Keratinocyte (primary cell): ENCODE measurements at regions not wholly inside any gene's neighbourhood (a gene's known extent, or its start where the extent isn't known, plus 50 kb on each side); places are given as distances from the start of the nearest gene placed in this dataset.
"Not testable (repeated sequence)": the region's sequence is repeated elsewhere in the genome, so short reads cannot be mapped to it uniquely, and the experiment has no call there.

Source experiments
- DNase-seq: peaks from one replicate; pipeline ENCODE4 v3.0.0-alpha.2; 2011; ENCODE audit warnings: low read depth, missing footprints, low spot score
- FAIRE-seq: peaks from 2 replicates; lab custom pipeline; 2011; peaks lifted over from hg19 to GRCh38; lab: Jason Lieb, UNC
- H2AFZ ChIP-seq: 2 replicates; pipeline ENCODE4 v1.6.0; 2012; ENCODE audit warnings: low read length, control low read depth, inconsistent platforms; ENCODE audit not compliant: control insufficient read depth
- H3K27ac ChIP-seq: 2 replicates; pipeline ENCODE4 v1.5.1; 2011; ENCODE audit warnings: low read length; ENCODE audit not compliant: control insufficient read depth, insufficient read depth
- H3K27me3 ChIP-seq: 3 replicates; pipeline ENCODE4 v1.6.0; 2011; ENCODE audit warnings: low read length; ENCODE audit not compliant: control insufficient read depth, insufficient read depth; ENCODE audit errors: extremely low read depth
- H3K36me3 ChIP-seq, 2 experiments: 2 replicates in 1 of 2; 3 replicates in 1 of 2; pipeline ENCODE4 v1.5.1; 2011; ENCODE audit warnings: low read length in 2 of 2, mild to moderate bottlenecking in 1 of 2; ENCODE audit not compliant: control insufficient read depth in 2 of 2, insufficient read depth in 2 of 2; ENCODE audit errors: extremely low read depth in 1 of 2
- H3K4me1 ChIP-seq: 3 replicates; pipeline ENCODE4 v1.5.1; 2011; ENCODE audit warnings: low read length; ENCODE audit not compliant: control insufficient read depth, insufficient read depth; ENCODE audit errors: extremely low read depth
- H3K4me2 ChIP-seq: 3 replicates; pipeline ENCODE4 v1.6.0; 2011; ENCODE audit warnings: low read depth, low read length; ENCODE audit not compliant: control insufficient read depth, insufficient read depth; ENCODE audit errors: extremely low read depth
- H3K4me3 ChIP-seq, 3 experiments: fragments of 200-600 bp in 1 of 3; sonication (generic) in 1 of 3; 2 replicates in 2 of 3; 3 replicates in 1 of 3; pipeline ENCODE4 v1.5.1; 2011 to 2016; ENCODE audit warnings: low read length in 3 of 3, mild to moderate bottlenecking in 3 of 3, control low read depth in 2 of 3, inconsistent platforms in 1 of 3, low read depth in 1 of 3, mixed read lengths in 1 of 3, mixed run types in 1 of 3, moderate library complexity in 1 of 3; ENCODE audit not compliant: control insufficient read depth in 2 of 3, insufficient read depth in 2 of 3; ENCODE audit errors: extremely low read depth in 1 of 3
- H3K79me2 ChIP-seq: 2 replicates; pipeline ENCODE4 v1.6.0; 2012; ENCODE audit warnings: low read length; ENCODE audit not compliant: control insufficient read depth, insufficient read depth
- H3K9ac ChIP-seq: 3 replicates; pipeline ENCODE4 v1.6.0; 2011; ENCODE audit warnings: low read length; ENCODE audit not compliant: control insufficient read depth, insufficient read depth; ENCODE audit errors: extremely low read depth
- H3K9me1 ChIP-seq: 3 replicates; pipeline ENCODE4 v1.6.0; 2011; ENCODE audit warnings: low read length; ENCODE audit not compliant: control insufficient read depth, insufficient read depth; ENCODE audit errors: extremely low read depth
- H3K9me3 ChIP-seq: 2 replicates; pipeline ENCODE4 v1.5.1; 2012; ENCODE audit warnings: low read depth, low read length; ENCODE audit not compliant: control insufficient read depth
- H4K20me1 ChIP-seq: 3 replicates; pipeline ENCODE4 v1.6.0; 2011; ENCODE audit warnings: low read length; ENCODE audit not compliant: control insufficient read depth, insufficient read depth; ENCODE audit errors: extremely low read depth
- EZH2 ChIP-seq: IDR thresholded peaks from one replicate; pipeline ENCODE4 v1.6.1; 2012; ENCODE audit warnings: inconsistent platforms, mild to moderate bottlenecking, low read length, moderate library complexity
- dilution Hi-C: fragments of 300-500 bp; cut with MboI; formaldehyde crosslinking; loops from one replicate; pipeline ENCODE4 v1.7.0; 2020; ENCODE audit warnings: low sequenced_read_pairs; ENCODE audit not compliant: extremely low pct_ligation_motif_present
- TF ChIP-seq, protein P1 (sequence below), 3 experiments: IDR thresholded peaks in 1 of 3; conservative IDR thresholded peaks in 1 of 3; optimal IDR thresholded peaks in 1 of 3; 2 replicates in 2 of 3; 3 replicates in 1 of 3; pipeline versions ENCODE3 to v1.5.1; 2011; ENCODE audit warnings: low read length in 3 of 3, mild to moderate bottlenecking in 3 of 3, moderate library complexity in 2 of 3, control low read depth in 1 of 3, inconsistent platforms in 1 of 3; ENCODE audit not compliant: insufficient read depth in 2 of 3; ENCODE audit errors: extremely low read depth in 1 of 3

DNA sequence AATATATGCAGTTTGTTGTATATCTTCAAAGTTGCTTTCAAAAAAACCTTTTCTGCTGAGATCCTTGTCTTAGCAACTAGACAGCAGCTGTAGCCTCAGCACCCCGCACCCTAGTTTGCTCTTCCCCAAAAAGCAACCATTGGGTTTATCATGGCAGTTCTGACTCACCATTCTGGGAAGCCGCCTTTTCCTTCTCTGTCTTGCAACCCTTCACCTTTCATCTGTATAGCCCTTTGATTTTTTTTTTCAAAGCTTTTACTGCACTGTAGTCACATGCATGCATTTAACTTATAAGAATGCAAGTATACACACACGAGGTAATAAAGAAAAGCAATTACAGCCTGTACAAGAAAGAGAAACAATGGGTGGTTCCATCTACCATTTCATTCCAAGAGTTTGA lies 65.1 kb upstream of the THBS1 start:
- DNase-seq: no peak
- no peaks in the 10 kb centered on the region for H3K9me1 ChIP-seq
- no peak overlapping the region for H3K27ac ChIP-seq
- no peaks in the 10 kb centered on the region for H3K79me2 ChIP-seq
- H3K27me3 ChIP-seq: no peaks in the 10 kb centered on the region
- H4K20me1 ChIP-seq: no peaks in the 10 kb centered on the region
- no peak overlapping the region for H3K9ac ChIP-seq
- dilution Hi-C loops: no loop called here
- no peaks in the 10 kb centered on the region for H3K9me3 ChIP-seq
- TF ChIP-seq EZH2: no peak
- TF ChIP-seq, protein P1, sequence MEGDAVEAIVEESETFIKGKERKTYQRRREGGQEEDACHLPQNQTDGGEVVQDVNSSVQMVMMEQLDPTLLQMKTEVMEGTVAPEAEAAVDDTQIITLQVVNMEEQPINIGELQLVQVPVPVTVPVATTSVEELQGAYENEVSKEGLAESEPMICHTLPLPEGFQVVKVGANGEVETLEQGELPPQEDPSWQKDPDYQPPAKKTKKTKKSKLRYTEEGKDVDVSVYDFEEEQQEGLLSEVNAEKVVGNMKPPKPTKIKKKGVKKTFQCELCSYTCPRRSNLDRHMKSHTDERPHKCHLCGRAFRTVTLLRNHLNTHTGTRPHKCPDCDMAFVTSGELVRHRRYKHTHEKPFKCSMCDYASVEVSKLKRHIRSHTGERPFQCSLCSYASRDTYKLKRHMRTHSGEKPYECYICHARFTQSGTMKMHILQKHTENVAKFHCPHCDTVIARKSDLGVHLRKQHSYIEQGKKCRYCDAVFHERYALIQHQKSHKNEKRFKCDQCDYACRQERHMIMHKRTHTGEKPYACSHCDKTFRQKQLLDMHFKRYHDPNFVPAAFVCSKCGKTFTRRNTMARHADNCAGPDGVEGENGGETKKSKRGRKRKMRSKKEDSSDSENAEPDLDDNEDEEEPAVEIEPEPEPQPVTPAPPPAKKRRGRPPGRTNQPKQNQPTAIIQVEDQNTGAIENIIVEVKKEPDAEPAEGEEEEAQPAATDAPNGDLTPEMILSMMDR (optimal IDR thresholded peaks at IDR 0.05 in 1 of 3, IDR thresholded peaks at IDR 0.05 in 1 of 3, conservative IDR thresholded peaks at IDR 0.05 in 1 of 3; ENCODE audit: extremely low read depth in 1 of 3, insufficient read depth in 2 of 3, low read length in 3 of 3): no peak
- no peaks in the 10 kb centered on the region for H3K36me3 ChIP-seq
- FAIRE-seq: no peak
- H3K4me2 ChIP-seq: no peak overlapping the region
- no peak overlapping the region for H3K4me3 ChIP-seq
- no peak overlapping the region for H2AFZ ChIP-seq
- no peaks in the 10 kb centered on the region for H3K4me1 ChIP-seq

DNA sequence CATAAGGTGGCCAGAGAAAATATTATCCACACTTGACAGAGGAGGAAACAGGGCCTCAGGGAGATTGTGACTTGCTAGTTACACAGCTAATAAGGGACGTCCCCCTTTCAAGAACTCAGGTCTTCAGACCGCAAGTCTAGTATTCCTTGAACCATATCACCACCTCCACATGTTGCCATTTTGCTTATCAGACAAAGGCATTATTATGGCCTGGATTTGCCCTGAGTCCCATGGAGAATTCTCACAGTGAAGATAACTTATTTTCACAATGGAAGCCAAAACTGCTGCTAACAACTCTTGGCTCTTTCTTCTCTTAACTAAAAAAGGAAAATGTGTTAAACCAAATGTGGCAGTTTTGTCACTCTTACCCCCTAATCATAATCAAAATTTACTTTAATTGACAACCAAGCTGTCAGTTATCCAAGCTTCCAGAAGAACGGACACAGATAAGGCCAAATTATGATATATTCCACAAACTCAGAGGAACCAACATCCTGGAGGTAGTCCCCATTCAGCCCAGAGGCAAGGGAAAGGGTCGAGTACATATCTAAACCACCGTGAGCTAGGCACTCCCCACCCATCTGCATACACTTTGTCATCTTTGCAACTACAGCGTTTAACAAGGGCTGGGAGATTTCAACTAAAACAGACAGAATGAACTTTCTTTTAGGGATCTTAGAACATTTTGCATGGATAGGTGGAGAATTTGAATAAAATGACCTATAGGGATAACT lies 63.6 kb upstream of the THBS1 start:
- H3K9me3 ChIP-seq: no peaks in the 10 kb centered on the region
- TF ChIP-seq, protein P1 (optimal IDR thresholded peaks at IDR 0.05 in 1 of 3, IDR thresholded peaks at IDR 0.05 in 1 of 3, conservative IDR thresholded peaks at IDR 0.05 in 1 of 3; ENCODE audit: extremely low read depth in 1 of 3, insufficient read depth in 2 of 3, low read length in 3 of 3): no peak
- TF ChIP-seq EZH2: no peak
- no peak overlapping the region for H3K27ac ChIP-seq
- FAIRE-seq (no peak), DNase-seq (no peak)
- no peaks in the 10 kb centered on the region for H3K79me2 ChIP-seq
- H3K4me2 ChIP-seq: no peak overlapping the region
- no peaks in the 10 kb centered on the region for H3K27me3 ChIP-seq
- H3K9ac ChIP-seq: no peak overlapping the region
- no peaks in the 10 kb centered on the region for H3K36me3 ChIP-seq
- H3K4me1 ChIP-seq: no peaks in the 10 kb centered on the region
- dilution Hi-C loops: no loop called here
- no peak overlapping the region for H2AFZ ChIP-seq
- H3K9me1 ChIP-seq: no peaks in the 10 kb centered on the region
- H4K20me1 ChIP-seq: no peaks in the 10 kb centered on the region
- H3K4me3 ChIP-seq: no peak overlapping the region

DNA sequence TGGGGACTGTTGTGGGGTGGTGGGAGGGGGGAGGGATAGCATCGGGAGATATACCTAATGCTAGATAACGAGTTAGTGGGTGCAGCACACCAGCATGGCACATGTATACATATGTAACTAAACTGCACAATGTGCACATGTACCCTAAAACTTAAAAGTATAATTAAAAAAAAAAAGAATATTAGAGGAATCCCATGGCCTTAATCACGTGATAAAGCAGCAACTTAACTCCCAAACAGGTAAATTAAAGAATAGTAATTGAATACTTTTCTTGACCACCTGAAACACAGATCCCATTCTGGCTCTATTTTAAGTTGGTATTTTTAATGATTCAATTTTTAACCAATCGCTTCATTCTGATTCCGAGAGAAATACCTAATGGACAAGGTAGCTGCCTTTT lies 56.9 kb upstream of the THBS1 start:
- H3K9me3 ChIP-seq, H3K9me1 ChIP-seq: not testable (repeated sequence)

More for the DNA sequence above, 56.9 kb upstream of the THBS1 start:
- H3K79me2 ChIP-seq, H3K4me1 ChIP-seq, H3K4me3 ChIP-seq, H3K9ac ChIP-seq, DNase-seq, H3K27me3 ChIP-seq, H4K20me1 ChIP-seq, H2AFZ ChIP-seq, H3K27ac ChIP-seq, FAIRE-seq, dilution Hi-C loops, H3K4me2 ChIP-seq, H3K36me3 ChIP-seq: not testable (repeated sequence)
